ENCODE measurements at regions not wholly inside any gene's neighbourhood (a gene's known extent, or its start where the extent isn't known, plus 50 kb on each side); places are given as distances from the start of the nearest gene placed in this dataset.

DNA sequence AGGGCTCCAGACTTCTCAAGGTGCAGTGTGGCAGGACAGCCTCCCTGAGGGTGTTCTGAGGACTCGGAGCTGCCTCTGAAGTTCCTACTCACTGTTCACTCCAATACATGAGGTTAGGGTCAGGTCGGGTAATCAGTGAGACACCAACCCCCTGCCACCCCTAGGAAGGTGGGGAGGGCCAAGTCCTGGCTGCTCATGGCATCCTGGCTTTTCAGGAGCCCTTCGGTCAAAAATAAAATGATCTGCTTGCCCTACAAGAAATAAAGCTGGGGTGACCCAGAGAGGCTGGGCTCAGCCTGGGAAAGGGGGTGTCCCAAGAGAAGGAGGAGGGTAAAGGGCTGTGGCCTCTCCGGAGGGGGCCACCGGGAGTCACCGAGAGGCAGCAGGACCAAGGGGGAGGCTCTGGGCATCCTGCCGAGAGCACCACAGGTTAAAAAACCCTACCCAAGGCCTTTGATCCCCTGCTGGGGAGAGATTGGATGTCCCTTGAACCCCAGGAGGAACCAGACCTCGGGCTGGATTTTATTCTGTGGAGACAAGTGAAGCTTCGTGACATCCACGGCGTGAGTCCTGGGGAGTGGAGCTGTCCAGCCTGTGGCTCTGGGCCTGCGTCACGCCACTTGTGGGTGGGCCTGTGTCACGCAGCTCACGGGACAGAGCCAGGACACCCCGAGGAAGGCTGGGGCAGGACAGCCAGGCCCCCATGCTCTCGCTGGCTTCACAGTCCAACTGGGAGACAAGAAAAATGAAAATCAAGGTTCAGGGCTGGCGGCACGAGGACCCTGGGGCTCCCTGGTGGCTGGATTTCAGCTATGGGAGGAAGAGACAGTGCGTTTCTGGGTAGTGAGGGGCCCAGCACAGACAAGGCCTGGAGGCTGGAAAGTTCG lies 102.2 kb upstream of the FGF3 start:
- Histone ChIP-seq H3K27ac (ENCODE audit: insufficient read depth, low read length) (no peak overlapping the region), H3K27me3 (ENCODE audit: control insufficient read depth, insufficient read depth, low read length) (peaks cover 19% of the 10 kb centered on the region), H3K9me3 (ENCODE audit: control insufficient read depth, insufficient read depth, low read depth, low read length) (no peaks in the 10 kb centered on the region), H3K9ac (ENCODE audit: insufficient read depth, low read length) (no peak overlapping the region), H3K4me1 (ENCODE audit: control insufficient read depth, extremely low read depth, insufficient read depth, low read length) (peaks cover 3% of the 10 kb centered on the region), H3K4me2 (ENCODE audit: extremely low read depth, insufficient read depth, low read length) (no peak overlapping the region), H3K4me3 (replicated peaks in 1 of 4; ENCODE audit: control extremely low read depth in 1 of 4, insufficient read depth in 1 of 4, low read depth in 3 of 4, low read length in 4 of 4) (no peak overlapping the region), H3K36me3 (ENCODE audit: control insufficient read depth, insufficient read depth, low read length) (no peaks in the 10 kb centered on the region), H2AFZ (ENCODE audit: low read length) (no peak overlapping the region), H4K20me1 (ENCODE audit: control insufficient read depth, extremely low read depth, insufficient read depth, low read length) (no peaks in the 10 kb centered on the region), H3K79me2 (ENCODE audit: control insufficient read depth, insufficient read depth, low read length) (no peaks in the 10 kb centered on the region)
- DNase-seq (ENCODE audit: low read depth in 2 of 2), result no peak
- no peak for TF ChIP-seq EZH2 (IDR thresholded peaks at IDR 0.05; ENCODE audit: low read length, missing control alignments)
- TF ChIP-seq, protein P1, sequence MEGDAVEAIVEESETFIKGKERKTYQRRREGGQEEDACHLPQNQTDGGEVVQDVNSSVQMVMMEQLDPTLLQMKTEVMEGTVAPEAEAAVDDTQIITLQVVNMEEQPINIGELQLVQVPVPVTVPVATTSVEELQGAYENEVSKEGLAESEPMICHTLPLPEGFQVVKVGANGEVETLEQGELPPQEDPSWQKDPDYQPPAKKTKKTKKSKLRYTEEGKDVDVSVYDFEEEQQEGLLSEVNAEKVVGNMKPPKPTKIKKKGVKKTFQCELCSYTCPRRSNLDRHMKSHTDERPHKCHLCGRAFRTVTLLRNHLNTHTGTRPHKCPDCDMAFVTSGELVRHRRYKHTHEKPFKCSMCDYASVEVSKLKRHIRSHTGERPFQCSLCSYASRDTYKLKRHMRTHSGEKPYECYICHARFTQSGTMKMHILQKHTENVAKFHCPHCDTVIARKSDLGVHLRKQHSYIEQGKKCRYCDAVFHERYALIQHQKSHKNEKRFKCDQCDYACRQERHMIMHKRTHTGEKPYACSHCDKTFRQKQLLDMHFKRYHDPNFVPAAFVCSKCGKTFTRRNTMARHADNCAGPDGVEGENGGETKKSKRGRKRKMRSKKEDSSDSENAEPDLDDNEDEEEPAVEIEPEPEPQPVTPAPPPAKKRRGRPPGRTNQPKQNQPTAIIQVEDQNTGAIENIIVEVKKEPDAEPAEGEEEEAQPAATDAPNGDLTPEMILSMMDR (conservative IDR thresholded peaks at IDR 0.05 in 1 of 2, IDR thresholded peaks at IDR 0.05 in 1 of 2; ENCODE audit: low read depth in 1 of 2, low read length in 2 of 2), result no peak

DNA sequence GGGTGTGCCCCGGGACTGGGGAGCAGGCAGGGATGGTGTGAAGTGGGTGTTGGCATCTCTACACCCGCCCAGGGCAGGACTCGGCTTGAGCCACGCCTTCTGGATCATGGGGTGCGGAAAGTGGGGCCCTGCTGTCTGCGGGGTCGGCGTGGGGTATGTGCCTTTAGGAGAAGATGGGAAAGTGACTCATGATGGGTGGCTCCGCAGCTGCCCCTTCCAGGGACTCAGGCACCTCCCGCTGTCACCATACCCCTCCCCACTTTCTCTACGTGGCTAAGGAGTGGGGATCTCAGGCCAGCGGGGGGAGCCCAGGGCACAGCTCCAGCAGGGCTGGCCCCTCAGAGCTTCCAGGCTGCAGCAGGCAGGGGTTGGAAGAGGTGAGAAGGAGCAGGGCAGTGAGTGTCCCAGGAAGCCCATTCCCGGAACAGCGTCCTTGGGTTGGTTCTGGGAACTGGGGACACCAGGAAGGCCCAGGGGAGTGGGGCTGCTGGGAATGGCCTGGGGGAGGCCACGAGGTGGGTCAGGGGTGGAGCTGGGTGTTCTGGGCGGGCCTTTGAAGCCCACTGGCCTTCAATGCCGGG lies 102.9 kb upstream of the FGF3 start:
- H3K36me3 ChIP-seq (ENCODE audit: control insufficient read depth, insufficient read depth, low read length), result no peaks in the 10 kb centered on the region
- no peaks in the 10 kb centered on the region for H4K20me1 ChIP-seq (ENCODE audit: control insufficient read depth, extremely low read depth, insufficient read depth, low read length)
- no peak overlapping the region for H3K9ac ChIP-seq (ENCODE audit: insufficient read depth, low read length)
- H3K9me3 ChIP-seq (ENCODE audit: control insufficient read depth, insufficient read depth, low read depth, low read length), result no peaks in the 10 kb centered on the region
- H2AFZ ChIP-seq (ENCODE audit: low read length), result no peak overlapping the region
- no peak for TF ChIP-seq EZH2 (IDR thresholded peaks at IDR 0.05; ENCODE audit: low read length, missing control alignments)
- H3K4me3 ChIP-seq (replicated peaks in 1 of 4; ENCODE audit: control extremely low read depth in 1 of 4, insufficient read depth in 1 of 4, low read depth in 3 of 4, low read length in 4 of 4), result no peak overlapping the region
- no peak overlapping the region for H3K27ac ChIP-seq (ENCODE audit: insufficient read depth, low read length)
- H3K4me2 ChIP-seq (ENCODE audit: extremely low read depth, insufficient read depth, low read length), result no peak overlapping the region
- peaks cover 18% of the 10 kb centered on the region for H3K27me3 ChIP-seq (ENCODE audit: control insufficient read depth, insufficient read depth, low read length)
- H3K79me2 ChIP-seq (ENCODE audit: control insufficient read depth, insufficient read depth, low read length), result no peaks in the 10 kb centered on the region
- no peak for DNase-seq (ENCODE audit: low read depth in 2 of 2)
- H3K4me1 ChIP-seq (ENCODE audit: control insufficient read depth, extremely low read depth, insufficient read depth, low read length), result peaks cover 3% of the 10 kb centered on the region

DNA sequence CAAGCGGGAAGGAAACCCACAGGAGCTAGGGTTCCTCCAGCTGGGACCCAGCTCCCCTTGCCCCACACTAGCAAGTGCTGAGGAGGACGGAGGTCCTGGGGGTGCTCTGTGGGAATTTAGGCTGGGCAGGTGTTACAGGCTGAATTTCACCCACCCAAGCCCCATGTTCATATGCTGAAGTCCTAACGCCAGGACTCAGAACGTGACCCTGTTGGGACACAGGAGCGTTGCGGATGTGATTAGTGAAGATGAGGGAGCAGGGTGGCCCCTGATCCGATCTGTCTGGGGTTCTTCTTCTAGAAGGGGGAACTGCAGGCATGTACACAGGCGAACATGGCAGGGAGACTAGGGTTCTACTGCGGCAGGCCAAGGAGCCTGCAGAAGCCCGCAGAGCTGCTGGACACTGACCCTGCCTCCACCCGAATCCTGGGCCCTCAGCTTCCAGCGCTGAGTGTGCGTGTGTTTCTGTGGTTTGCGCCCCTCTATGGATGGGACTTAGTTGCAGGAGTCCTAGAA lies 103.4 kb upstream of the FGF3 start:
- no peak overlapping the region for H3K4me3 ChIP-seq (replicated peaks in 1 of 4; ENCODE audit: control extremely low read depth in 1 of 4, insufficient read depth in 1 of 4, low read depth in 3 of 4, low read length in 4 of 4)
- no peaks in the 10 kb centered on the region for H3K9me3 ChIP-seq (ENCODE audit: control insufficient read depth, insufficient read depth, low read depth, low read length)
- H3K36me3 ChIP-seq (ENCODE audit: control insufficient read depth, insufficient read depth, low read length), result no peaks in the 10 kb centered on the region
- H4K20me1 ChIP-seq (ENCODE audit: control insufficient read depth, extremely low read depth, insufficient read depth, low read length), result no peaks in the 10 kb centered on the region
- H3K79me2 ChIP-seq (ENCODE audit: control insufficient read depth, insufficient read depth, low read length), result no peaks in the 10 kb centered on the region
- no peak for TF ChIP-seq EZH2 (IDR thresholded peaks at IDR 0.05; ENCODE audit: low read length, missing control alignments)
- TF ChIP-seq, protein P1 (conservative IDR thresholded peaks at IDR 0.05 in 1 of 2, IDR thresholded peaks at IDR 0.05 in 1 of 2; ENCODE audit: low read depth in 1 of 2, low read length in 2 of 2), result no peak
- no peak overlapping the region for H3K27ac ChIP-seq (ENCODE audit: insufficient read depth, low read length)
- peaks cover 3% of the 10 kb centered on the region for H3K4me1 ChIP-seq (ENCODE audit: control insufficient read depth, extremely low read depth, insufficient read depth, low read length)
- no peak overlapping the region for H3K4me2 ChIP-seq (ENCODE audit: extremely low read depth, insufficient read depth, low read length)
- H2AFZ ChIP-seq (ENCODE audit: low read length), result no peak overlapping the region
- no peak for DNase-seq (ENCODE audit: low read depth in 2 of 2)
- H3K27me3 ChIP-seq (ENCODE audit: control insufficient read depth, insufficient read depth, low read length), result peaks cover 14% of the 10 kb centered on the region
- no peak overlapping the region for H3K9ac ChIP-seq (ENCODE audit: insufficient read depth, low read length)

Measured in fibroblast of lung (primary cell).